ENCODE measurements at regions not wholly inside any gene's neighbourhood (a gene's known extent, or its start where the extent isn't known, plus 50 kb on each side); places are given as distances from the start of the nearest gene placed in this dataset.
"Not testable (repeated sequence)": the region's sequence is repeated elsewhere in the genome, so short reads cannot be mapped to it uniquely, and the experiment has no call there.

- DNase-seq, result no peak
Observed at GRCh38 chr10:14423111-14423744, 92.5 kb upstream of the FRMD4A start.

GRCh38 chr10:14422431-14422830, 91.7 kb upstream of the FRMD4A start:
- DNase-seq, result no peak

DNA sequence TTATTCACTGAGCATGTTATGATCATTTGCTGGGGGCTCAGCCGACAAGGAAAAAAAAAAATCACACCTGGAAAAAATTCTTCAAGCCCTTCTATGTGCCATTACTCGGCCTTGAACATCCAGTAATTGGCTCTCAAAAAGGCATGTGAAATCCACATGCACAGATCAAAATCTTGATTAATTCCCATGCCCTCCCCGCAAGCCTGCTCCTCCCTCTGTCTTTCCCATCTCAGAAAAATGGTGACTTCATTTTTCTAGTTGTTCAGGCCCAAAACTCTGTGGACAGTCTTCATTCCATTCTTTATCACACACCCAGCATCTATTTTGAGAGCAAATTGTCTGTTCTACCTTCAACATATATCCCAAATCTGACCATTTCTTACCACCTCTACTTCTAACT, 91.2 kb upstream of the FRMD4A start:
- no peak for DNase-seq

DNA sequence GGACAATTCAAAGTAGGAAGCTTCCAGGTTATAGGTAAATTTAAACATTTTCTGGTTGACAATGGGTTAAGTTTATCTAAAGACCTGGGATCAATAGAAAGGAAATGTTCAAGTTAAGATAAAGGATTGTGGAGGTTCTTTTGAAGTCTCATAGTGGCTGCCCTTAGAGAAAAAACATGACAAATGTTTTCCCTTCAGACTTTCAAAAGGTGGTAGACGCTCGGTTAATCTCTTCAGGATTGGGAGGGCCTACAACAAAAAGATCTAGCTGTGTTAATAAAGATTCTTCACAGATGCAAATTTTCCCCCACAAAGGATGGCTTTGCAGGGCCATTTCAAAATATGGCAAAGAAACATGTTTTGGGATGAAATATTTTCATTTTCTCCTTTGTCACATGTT, 86.6 kb upstream of the FRMD4A start:
- DNase-seq, result not testable (repeated sequence)

GRCh38 chr10:14416308-14416700, 85.6 kb upstream of the FRMD4A start:
- DNase-seq, result no peak

DNA sequence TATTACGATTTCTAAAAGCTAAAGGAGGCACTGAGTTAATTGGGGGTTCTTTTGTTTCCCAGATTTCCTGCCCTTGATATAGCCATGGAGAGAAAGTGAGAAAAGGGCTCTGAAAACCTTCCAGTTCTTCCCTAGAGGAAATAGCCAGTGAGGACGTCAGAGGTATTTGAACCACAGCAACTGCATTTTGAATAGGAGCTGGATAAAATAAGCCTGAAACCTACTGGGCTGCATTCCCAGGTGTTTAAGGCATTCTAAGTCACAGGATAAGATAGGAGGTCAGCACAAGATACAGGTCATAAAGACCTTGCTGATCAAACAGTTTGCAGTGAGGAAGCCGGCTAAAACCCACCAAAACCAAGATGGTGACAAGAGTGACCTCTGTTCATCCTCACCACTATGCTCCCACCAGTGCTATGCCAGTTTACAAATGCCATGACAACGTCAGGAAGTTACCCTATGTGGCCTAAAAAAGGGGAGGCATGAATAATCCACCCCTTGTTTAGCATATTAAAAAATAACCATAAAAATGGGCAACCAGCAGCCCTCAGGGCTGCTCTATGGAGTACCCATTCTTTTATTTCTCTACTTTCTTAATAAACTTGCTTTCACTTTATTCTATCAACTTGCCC, 85.1 kb upstream of the FRMD4A start:
- no peak for DNase-seq

DNA sequence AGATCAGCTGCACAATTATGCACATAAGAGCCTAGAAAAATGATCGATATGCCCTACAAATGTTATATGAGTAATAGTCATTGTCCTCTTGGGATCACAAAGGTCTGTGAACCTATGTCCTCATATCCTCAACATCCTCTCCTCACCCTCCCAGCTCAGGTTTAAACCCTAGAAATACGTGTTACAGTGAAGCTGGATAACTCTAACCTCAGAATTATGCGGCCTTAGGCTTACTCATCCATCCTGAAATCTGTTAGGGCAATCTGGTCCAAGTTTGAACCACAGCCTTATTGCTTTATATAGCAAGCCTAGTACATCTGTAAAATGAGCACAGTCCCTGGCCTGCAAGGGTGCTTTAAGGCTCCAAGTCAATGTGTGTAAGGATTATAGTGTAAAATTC, 84.2 kb upstream of the FRMD4A start:
- no peak for DNase-seq

DNA sequence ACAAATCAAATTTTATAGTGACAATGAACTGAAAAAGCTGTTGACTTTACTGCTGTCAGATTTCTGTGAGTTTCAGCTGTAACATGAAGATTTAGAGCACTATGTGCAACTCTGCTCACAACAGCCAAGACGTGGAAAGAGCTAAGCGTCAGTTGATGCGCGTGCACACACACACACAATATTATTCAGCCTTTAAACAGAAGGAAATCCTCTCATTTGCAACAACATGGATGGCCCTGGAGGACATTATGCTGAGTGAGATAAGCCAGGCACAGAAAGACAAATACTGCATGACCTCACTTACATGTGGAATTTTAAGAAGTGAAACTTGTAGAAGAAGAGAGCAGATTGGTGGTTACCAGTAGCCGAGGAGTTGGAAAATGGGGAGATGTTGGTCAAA, 82.8 kb upstream of the FRMD4A start:
- DNase-seq, result no peak

DNA sequence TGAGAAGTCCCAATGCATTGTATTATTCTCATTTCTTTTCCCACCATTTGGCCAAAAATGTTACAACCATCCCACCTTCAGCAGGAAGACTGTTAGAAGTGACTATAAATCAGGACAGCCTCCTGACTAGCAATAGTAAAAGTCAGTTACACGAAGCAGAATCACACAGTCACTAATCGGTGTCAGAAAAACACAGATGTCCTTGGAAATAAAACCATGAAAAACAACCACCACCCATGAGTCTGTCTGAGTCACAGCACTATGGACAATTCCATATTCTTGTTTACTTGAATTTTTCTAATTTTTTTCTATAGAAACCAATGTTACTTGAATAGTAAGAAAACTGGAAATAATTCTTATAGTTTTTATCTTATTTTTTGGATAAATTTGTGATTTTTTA, 81.9 kb upstream of the FRMD4A start:
- no peak for DNase-seq

GRCh38 chr10:14409856-14410458, 79.2 kb upstream of the FRMD4A start:
- DNase-seq, result no peak

DNA sequence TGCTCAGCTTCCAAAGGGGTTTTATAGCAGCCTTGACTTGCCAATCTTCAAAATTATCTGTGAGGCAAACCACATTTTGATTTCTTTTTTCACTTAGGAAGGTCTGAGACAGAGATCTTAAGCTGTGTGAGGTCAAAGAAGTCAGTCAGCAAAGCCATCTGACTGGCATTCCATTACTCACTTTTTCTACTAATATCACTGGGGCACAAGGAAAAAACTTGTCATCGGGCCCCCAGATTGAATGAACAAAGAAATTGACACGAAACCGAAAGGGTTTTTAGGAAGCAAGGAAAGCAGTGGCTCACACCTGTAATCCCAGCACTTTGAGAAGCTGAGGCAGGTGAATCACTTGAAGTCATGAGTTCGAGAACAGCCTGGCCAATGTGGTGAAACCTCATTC, 78.5 kb upstream of the FRMD4A start:
- DNase-seq, result no peak

DNA sequence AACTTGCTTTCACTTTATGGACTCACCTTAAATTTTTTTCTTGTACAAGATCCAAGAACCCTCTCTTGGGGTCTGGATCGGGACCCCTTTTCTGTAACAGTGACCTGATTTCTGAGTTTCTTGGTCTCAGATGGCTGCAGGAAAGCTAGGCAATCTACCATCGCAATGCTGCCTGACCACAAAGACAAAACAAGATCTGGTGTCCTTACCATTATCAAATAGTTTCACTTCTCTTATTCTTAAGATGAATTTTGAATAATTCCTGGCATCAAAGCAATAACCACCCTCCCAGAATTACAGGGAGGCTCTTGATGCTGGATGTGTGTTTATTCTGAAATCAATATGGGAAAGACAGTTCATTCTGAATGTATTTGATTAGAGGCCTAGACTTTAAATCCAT, 77.4 kb upstream of the FRMD4A start:
- DNase-seq, result no peak

DNA sequence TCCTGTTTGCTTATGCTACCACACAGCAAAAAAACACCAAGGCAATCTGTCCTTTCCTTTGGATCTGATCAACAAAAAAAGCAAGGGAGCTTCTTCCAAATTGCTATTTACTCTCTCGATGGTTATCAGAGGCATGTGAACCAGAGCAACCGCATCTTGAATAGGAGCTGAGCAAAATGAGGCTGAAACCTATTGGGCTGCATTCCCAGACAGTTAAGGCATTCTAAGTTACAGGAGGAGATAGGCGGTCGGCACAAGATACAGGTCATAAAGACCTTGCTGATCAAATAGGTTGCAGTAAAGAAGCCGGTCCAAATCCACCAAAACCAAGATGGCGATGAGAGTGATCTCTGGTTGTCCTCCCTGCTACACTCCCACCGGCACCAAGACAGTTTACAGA, 76.8 kb upstream of the FRMD4A start:
- no peak for DNase-seq

- DNase-seq, result no peak
Observed at GRCh38 chr10:14405076-14406065, 74.6 kb upstream of the FRMD4A start.

DNA sequence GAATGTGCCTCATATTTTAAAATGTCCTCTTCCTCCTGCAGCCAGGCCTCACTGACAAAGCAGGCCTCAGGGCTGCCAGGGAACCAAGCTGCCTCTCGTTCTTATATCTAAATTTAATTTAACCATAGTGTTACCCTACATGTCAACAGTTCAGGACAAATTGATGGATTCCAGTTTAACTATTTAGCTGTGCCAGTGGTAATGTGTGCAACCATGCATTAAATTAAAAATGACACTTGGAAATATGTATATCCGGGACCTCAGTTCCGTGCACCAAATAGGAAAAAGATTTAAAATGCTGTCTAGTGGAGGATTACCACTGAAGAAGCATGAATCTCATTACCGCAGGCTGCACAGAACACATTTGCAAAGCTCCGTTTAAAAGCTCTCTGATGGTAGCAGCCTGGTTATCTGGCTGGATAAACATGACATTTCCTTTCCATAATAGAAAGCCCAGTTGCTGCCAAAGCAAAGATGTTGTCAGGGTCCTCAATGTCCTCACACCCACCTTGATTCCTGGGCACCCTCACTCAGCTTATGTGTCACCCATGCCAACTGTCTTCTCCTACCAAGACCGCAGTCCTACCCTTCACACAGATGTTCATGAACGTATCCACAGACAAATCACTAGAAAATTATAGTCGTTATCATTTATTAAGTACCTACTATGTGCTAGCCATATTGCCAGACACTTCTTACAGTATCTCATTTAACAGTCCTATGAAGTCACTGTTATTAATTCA, 73.3 kb upstream of the FRMD4A start:
- DNase-seq, result no peak

DNA sequence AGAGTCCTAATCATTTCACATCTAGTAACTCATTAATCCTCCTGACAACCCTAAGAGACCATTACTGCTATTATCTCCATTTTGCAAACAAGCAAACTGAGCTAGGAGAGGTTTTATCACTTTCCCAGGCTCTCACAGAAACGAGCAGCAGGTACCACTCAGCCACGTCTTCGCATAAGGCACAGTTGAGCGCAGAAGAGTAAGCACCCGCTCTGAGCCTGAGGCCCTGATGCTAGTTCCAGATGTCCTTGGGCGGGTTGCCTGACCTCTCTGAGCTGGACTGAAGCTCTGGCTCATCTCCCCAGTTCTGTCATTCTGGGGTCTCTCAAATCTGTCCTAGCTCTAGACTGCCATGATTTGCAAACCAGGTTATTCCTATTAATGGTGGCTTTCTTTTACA, 72.6 kb upstream of the FRMD4A start:
- no peak for DNase-seq

DNA sequence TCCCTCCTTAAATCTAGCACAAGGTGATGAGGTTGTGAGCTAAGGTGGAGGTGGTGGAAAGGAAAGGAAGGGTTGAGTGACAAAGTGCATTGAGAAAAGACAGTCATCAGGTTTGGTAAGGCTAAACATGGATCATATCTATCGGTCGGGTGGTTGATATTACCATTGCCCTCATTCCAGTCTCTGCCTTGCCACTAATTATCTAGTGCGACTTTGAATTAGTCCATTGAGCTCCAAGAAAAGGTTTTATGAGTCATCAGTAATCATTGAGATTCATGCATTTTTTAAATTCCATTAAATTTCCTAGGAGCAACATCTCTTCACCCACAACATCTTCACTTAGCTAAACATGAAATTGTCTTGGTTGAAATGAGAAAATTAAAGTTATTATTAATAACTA, 68.9 kb upstream of the FRMD4A start:
- DNase-seq, result no peak

DNA sequence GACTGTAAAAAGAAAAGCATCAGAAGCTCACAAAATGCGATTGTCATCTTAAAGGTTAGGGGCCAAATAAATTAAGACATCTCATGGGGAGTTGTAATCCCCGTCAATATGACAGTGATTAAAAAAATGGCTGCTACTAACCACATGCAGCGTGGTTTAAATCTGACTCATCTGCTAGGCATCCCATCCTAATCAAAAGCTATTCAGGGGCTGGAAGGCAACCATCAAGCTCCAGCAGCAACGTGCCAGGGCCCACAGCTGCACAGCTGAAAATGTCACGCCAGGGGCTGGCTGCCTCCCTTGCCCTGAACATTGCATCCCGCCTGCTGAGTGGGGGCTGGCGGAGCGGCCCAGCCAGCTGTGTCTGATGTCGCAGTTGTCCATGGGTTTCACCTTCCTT, 66.3 kb upstream of the FRMD4A start:
- DNase-seq, result no peak

DNA sequence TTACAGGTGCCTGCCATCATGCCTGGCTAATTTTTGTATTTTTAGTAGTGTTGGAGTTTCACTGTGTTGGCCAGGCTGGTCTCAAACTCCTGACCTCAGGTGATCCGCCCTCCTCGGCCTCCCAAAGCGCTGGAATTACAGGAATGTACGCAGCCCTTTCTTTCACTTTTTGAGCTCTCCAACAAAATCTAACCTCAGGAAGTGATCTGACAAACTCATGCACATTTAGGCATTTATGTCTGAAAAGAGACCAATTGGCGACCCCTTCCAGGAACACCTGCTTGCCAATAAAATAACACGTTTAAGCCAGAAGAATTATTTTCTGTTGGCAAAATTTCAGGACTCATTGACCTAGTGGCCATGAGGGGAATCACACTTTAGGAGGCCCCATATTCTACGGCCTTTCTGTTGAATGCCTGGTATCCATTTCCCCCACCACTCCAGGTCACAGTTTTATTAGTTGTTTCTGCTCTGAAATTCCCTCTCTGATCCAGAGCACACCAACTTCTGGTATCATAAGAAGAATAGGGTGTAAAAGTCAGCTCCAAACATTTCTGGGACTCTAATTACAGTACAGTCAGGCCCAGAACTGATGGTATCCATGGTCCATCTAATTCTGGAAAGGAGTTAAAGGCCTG, 65.8 kb upstream of the FRMD4A start:
- DNase-seq, result no peak

DNA sequence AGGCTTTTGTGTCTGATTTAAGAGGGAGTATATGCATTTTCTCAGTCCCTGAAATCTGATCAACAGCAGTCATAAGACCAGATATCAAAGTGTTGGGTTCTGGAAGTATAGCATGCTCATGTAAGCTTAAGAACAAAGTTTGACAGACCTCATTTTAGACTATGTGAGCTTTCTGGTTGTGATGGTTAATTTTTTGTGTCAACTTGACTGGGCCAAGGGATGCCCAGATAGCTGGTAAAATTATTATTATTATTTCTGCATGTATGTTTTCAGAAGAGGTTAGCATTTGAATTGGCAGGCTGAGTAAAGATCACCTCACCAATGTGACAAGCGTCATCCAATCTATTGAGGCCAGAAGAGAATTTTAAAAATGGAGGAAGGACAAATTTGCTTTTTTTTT, 63.5 kb upstream of the FRMD4A start:
- no peak for DNase-seq

DNA sequence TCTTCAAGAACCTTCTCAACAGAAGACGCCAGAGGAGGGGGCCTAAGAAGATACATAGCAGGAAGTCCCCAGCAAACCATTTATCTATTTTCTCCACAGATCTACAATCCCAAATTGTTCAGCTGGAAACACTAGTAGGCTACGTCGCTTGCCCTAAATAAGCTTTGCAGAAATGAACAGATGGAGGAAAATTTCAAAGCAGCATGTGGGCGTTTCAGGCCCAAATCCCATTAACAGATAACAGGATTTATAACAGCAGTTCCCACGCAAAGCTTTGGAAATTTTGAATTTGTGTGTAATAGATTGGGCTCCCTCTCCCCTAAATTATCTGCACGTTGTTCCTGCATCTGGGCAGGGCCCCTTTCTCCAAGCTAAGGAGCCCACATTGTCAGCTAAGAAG, 60.6 kb upstream of the FRMD4A start:
- DNase-seq, result no peak

- no peak for DNase-seq
Observed at GRCh38 chr10:14389981-14390590, 59.4 kb upstream of the FRMD4A start.

Measured in CD4-positive, alpha-beta T cell treated with Interleukin-17A for 4 hours (primary cell).